Fibroblast of mammary gland (primary cell): ENCODE measurements at regions not wholly inside any gene's neighbourhood (a gene's known extent, or its start where the extent isn't known, plus 50 kb on each side); places are given as distances from the start of the nearest gene placed in this dataset.
"Not testable (repeated sequence)": the region's sequence is repeated elsewhere in the genome, so short reads cannot be mapped to it uniquely, and the experiment has no call there.

Experiments
- DNase-seq: peaks from one replicate; pipeline ENCODE4 v3.0.0-alpha.2; 2010; ENCODE audit warnings: low read depth
- H3K4me3 ChIP-seq: 2 replicates; pipeline ENCODE4 v1.5.1; 2011; ENCODE audit warnings: low read depth, mild to moderate bottlenecking, low read length, moderate library complexity; ENCODE audit not compliant: control insufficient read depth
- CTCF ChIP-seq: conservative IDR thresholded peaks from 2 replicates; pipeline ENCODE4 v1.5.1; 2011; ENCODE audit warnings: low read depth, low read length, inconsistent platforms; ENCODE audit not compliant: control insufficient read depth, insufficient read depth

GRCh38 chrX:35622040-35622439, 176.1 kb upstream of the MAGEB16 start:
- H3K4me3 ChIP-seq = no peak overlapping the region
- no peak for TF ChIP-seq CTCF
- no peak for DNase-seq

DNA sequence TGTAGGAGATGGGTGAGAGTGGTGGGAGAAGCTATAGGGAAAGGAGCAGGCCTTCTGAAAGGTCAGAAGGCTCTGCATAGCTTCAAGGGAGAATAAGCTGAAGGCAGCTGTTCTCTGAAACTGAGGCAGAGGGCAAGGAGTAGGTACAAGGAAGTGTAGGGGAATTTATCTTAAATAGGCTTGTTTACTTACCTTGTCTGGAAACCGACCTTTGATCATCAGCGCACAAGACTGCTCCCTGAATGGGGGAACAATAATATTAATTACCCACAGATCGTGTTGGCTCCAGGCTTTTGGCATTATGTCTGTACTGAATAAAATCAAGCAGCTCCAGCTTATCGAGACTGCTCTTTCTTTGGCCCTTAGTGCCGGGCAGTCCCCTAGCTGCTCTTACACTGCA, 175.5 kb upstream of the MAGEB16 start:
- no peak for TF ChIP-seq CTCF
- no peak for DNase-seq

GRCh38 chrX:35625714-35626113, 172.4 kb upstream of the MAGEB16 start:
- TF ChIP-seq CTCF = no peak
- no peak for DNase-seq
- H3K4me3 ChIP-seq = no peak overlapping the region

More for the DNA sequence above, 175.5 kb upstream of the MAGEB16 start:
- H3K4me3 ChIP-seq = no peak overlapping the region

DNA sequence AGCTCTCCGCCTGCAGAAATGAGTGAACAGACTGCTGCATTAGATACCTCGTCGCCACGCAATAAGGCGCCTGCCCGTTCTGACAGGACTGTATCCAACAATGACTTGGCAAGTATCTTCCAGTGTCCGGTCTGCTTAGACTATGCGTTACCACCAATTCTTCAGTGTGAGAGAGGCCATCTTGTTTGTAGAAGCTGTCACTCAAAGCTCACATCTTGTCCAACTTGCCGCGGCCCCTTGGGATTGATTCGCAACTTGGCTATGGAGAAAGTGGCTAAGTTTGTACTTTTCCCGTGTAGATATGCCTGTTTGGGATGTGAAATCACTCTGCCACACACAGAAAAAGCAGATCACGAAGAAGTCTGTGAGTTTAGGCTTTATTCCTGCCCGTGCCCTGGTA, 172.0 kb upstream of the MAGEB16 start:
- no peak for TF ChIP-seq CTCF
- DNase-seq = no peak
- H3K4me3 ChIP-seq = no peak overlapping the region

GRCh38 chrX:35635971-35636370, 162.2 kb upstream of the MAGEB16 start:
- DNase-seq, H3K4me3 ChIP-seq: not testable (repeated sequence)

GRCh38 chrX:35664833-35665232, 133.3 kb upstream of the MAGEB16 start:
- H3K4me3 ChIP-seq = no peak overlapping the region
- no peak for TF ChIP-seq CTCF
- DNase-seq = no peak

DNA sequence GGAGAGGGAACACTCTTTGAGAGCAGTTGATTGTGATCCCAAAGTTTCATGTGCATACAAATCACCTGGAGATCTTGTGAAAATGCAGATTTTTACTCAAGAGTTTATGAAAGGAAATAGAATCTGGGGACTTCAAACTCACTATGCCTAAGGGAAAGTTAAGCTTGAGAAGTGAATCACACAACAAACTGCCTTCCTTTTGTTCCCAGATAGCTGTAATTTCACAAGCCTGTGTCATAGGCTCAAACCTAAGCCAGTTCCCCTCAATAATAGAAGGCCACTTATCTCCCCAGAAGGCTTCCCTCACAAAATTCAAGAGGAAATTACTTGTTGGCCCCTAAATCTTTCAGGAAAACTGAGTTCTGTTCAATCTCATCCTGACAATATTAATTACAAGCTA, 132.8 kb upstream of the MAGEB16 start:
- DNase-seq = no peak
- TF ChIP-seq CTCF = no peak
- no peak overlapping the region for H3K4me3 ChIP-seq
